Chondrocyte (in vitro differentiated cells): ENCODE measurements at regions not wholly inside any gene's neighbourhood (a gene's known extent, or its start where the extent isn't known, plus 50 kb on each side); places are given as distances from the start of the nearest gene placed in this dataset.

ENCODE experiments used
- DNase-seq: peaks from one replicate; pipeline ENCODE4 v3.0.0; 2021; ENCODE audit warnings: mixed read lengths, low spot score
- H3K27ac Mint-ChIP-seq: one replicate; pipeline ENCODE4 v1.8.0; 2021; ENCODE audit warnings: mild to moderate bottlenecking, moderate library complexity, mixed read lengths; ENCODE audit not compliant: unreplicated experiment
- H3K27me3 Mint-ChIP-seq: 2 replicates; pipeline ENCODE4 v1.8.0; 2021; ENCODE audit warnings: low read depth, mixed read lengths
- H3K36me3 Mint-ChIP-seq: 2 replicates; pipeline ENCODE4 v1.8.0; 2021; ENCODE audit warnings: low read depth, mixed read lengths
- H3K4me1 Mint-ChIP-seq: 2 replicates; pipeline ENCODE4 v1.8.0; 2021; ENCODE audit warnings: low read depth, mild to moderate bottlenecking, mixed read lengths
- H3K4me3 Mint-ChIP-seq: one replicate; pipeline ENCODE4 v1.8.0; 2021; ENCODE audit warnings: mild to moderate bottlenecking, moderate library complexity, mixed read lengths; ENCODE audit not compliant: unreplicated experiment
- H3K9me3 Mint-ChIP-seq: 2 replicates; pipeline ENCODE4 v1.8.0; 2021; ENCODE audit warnings: low read depth, mixed read lengths
- TF ChIP-seq, protein P1 (sequence below): fragments of 200-600 bp; sonication (generic); IDR thresholded peaks from 2 replicates; pipeline ENCODE4 v1.5.0; 2021; ENCODE audit warnings: antibody characterized with exemption, mild to moderate bottlenecking, moderate library complexity

DNA sequence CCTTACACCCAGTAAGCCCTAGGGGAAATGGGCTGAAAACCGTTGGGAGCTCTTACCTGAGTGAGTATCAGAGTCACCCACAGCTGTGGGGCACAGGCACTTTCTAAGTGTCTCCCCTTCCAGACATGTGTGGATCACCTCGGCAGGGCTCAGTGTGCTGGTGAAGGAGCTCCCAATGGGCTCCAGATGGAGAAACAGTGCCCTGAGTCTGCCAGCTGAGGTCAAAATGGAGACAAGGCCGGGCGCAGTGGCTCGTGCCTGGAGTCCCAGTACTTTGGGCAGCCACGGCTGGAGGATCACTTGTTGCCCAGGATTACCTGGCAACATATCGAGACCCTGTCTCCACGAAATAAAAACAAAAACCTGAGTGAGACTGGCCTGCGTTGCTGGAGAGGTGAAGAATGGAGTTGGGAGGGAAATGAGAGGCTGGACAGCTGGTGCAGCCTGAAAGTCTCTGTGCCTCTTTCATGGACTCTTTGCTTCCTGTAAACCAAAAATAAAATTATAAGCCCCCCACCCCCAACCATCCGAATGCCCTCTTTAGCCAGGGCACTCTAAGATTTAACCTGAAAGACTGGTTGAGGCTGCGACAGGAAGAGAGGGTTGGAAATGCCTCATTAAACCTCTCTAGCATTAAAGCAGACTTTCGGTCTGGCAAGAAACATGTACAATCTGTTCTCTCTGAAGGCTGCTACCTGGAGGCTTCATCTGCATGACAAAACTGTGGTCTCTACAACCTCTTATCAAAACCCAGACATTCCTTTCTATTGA, 111.8 kb downstream of the SNX19 start:
- Mint-ChIP-seq H3K36me3 (no peaks in the 10 kb centered on the region), H3K4me3 (no peak overlapping the region), H3K27ac (no peak overlapping the region), H3K4me1 (peaks cover 25% of the 10 kb centered on the region), H3K9me3 (no peaks in the 10 kb centered on the region), H3K27me3 (no peaks in the 10 kb centered on the region)
- no peak for DNase-seq
- TF ChIP-seq, protein P1, sequence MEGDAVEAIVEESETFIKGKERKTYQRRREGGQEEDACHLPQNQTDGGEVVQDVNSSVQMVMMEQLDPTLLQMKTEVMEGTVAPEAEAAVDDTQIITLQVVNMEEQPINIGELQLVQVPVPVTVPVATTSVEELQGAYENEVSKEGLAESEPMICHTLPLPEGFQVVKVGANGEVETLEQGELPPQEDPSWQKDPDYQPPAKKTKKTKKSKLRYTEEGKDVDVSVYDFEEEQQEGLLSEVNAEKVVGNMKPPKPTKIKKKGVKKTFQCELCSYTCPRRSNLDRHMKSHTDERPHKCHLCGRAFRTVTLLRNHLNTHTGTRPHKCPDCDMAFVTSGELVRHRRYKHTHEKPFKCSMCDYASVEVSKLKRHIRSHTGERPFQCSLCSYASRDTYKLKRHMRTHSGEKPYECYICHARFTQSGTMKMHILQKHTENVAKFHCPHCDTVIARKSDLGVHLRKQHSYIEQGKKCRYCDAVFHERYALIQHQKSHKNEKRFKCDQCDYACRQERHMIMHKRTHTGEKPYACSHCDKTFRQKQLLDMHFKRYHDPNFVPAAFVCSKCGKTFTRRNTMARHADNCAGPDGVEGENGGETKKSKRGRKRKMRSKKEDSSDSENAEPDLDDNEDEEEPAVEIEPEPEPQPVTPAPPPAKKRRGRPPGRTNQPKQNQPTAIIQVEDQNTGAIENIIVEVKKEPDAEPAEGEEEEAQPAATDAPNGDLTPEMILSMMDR: no peak

GRCh38 chr11:130806746-130807145, 109.5 kb downstream of the SNX19 start:
- no peaks in the 10 kb centered on the region for H3K27me3 Mint-ChIP-seq
- no peak overlapping the region for H3K27ac Mint-ChIP-seq
- H3K9me3 Mint-ChIP-seq: no peaks in the 10 kb centered on the region
- H3K36me3 Mint-ChIP-seq: no peaks in the 10 kb centered on the region
- peaks cover 19% of the 10 kb centered on the region for H3K4me1 Mint-ChIP-seq
- TF ChIP-seq, protein P1: no peak
- H3K4me3 Mint-ChIP-seq: no peak overlapping the region
- DNase-seq: no peak

DNA sequence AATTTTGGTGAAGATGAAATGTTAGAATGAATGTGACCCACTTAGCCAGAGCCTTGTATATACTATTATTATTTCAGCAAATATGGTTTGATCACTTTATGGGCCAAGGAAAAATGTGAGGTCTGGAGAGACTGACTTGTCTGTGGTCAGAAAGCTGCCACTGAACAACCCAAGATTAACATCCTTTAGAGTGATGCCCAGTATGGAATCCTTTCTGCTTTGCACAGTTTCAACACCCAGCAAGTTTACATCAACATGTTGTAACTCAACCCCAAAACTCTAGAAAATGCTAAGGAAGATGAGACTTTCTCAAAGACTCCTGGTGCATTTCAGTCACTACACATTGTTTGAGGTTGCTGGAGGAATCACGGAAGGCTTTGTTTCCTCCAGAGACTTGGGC, 107.7 kb downstream of the SNX19 start:
- H3K9me3 Mint-ChIP-seq: no peaks in the 10 kb centered on the region
- no peak for DNase-seq
- no peaks in the 10 kb centered on the region for H3K27me3 Mint-ChIP-seq
- H3K36me3 Mint-ChIP-seq: no peaks in the 10 kb centered on the region
- no peak overlapping the region for H3K4me3 Mint-ChIP-seq
- TF ChIP-seq, protein P1: no peak
- H3K27ac Mint-ChIP-seq: no peak overlapping the region
- peaks cover 5% of the 10 kb centered on the region for H3K4me1 Mint-ChIP-seq

GRCh38 chr11:130813196-130813595, 103.1 kb downstream of the SNX19 start:
- no peaks in the 10 kb centered on the region for H3K27me3 Mint-ChIP-seq
- H3K4me1 Mint-ChIP-seq: peaks cover 8% of the 10 kb centered on the region
- H3K27ac Mint-ChIP-seq: no peak overlapping the region
- TF ChIP-seq, protein P1: no peak
- no peaks in the 10 kb centered on the region for H3K9me3 Mint-ChIP-seq
- H3K4me3 Mint-ChIP-seq: no peak overlapping the region
- H3K36me3 Mint-ChIP-seq: no peaks in the 10 kb centered on the region
- no peak for DNase-seq

- H3K4me3 Mint-ChIP-seq: no peak overlapping the region
- H3K9me3 Mint-ChIP-seq: no peaks in the 10 kb centered on the region
- H3K4me1 Mint-ChIP-seq: peaks cover 8% of the 10 kb centered on the region
- no peak overlapping the region for H3K27ac Mint-ChIP-seq
- DNase-seq: no peak
- TF ChIP-seq, protein P1: no peak
- H3K36me3 Mint-ChIP-seq: no peaks in the 10 kb centered on the region
- no peaks in the 10 kb centered on the region for H3K27me3 Mint-ChIP-seq
These were observed 102.6 kb downstream of the SNX19 start for GRCh38 chr11:130813638-130814037.
